Heart left ventricle (tissue), 16 donors: ENCODE measurements at regions not wholly inside any gene's neighbourhood (a gene's known extent, or its start where the extent isn't known, plus 50 kb on each side); places are given as distances from the start of the nearest gene placed in this dataset.
"Not testable (repeated sequence)": the region's sequence is repeated elsewhere in the genome, so short reads cannot be mapped to it uniquely, and the experiment has no call there.

Source experiments
- ATAC-seq, 4 donors: fragments of 200-7000 bp; cut with Tn5 transposase; one replicate each; pipeline ENCODE4 v1.9.1; 2020 to 2022; ENCODE audit warnings: moderate library complexity in 4 of 4, mild to moderate bottlenecking in 3 of 4, moderate number of reproducible peaks in 1 of 4
- DNase-seq, 5 donors: peaks; one replicate each; pipeline ENCODE4 v3.0.0-alpha.2; 2020
- H3K27ac ChIP-seq, 12 donors: fragments of 200-600 bp; sonication (generic) in 4 of 12; one replicate each; pipeline versions ENCODE4 v1.5.0 to v1.8.0; 2016 to 2022; ENCODE audit warnings: mild to moderate bottlenecking in 2 of 12
- H3K27me3 ChIP-seq, 9 donors: fragments of 200-600 bp; sonication (generic) in 2 of 9; one replicate each; pipeline versions ENCODE4 v1.5.1 to v1.8.0; 2016 to 2022; ENCODE audit warnings: mild to moderate bottlenecking in 3 of 9
- H3K36me3 ChIP-seq, 9 donors: fragments of 200-600 bp; sonication (generic) in 2 of 9; one replicate each; pipeline versions ENCODE4 v1.5.0 to v1.8.0; 2018 to 2022; ENCODE audit warnings: mild to moderate bottlenecking in 2 of 9
- H3K4me1 ChIP-seq, 12 donors: fragments of 200-600 bp; sonication (generic) in 4 of 12; one replicate each; pipeline versions ENCODE4 v1.5.0 to v1.8.0; 2016 to 2022; ENCODE audit warnings: mild to moderate bottlenecking in 3 of 12
- H3K4me3 ChIP-seq, 12 donors: fragments of 200-600 bp; sonication (generic) in 4 of 12; one replicate each; pipeline versions ENCODE4 v1.5.0 to v1.8.0; 2017 to 2022; ENCODE audit warnings: mild to moderate bottlenecking in 9 of 12, moderate library complexity in 4 of 12
- H3K9me3 ChIP-seq, 12 donors: fragments of 200-600 bp; sonication (generic) in 4 of 12; one replicate each; pipeline versions ENCODE4 v1.5.0 to v1.8.0; 2016 to 2022; ENCODE audit warnings: mild to moderate bottlenecking in 1 of 12
- CTCF ChIP-seq, 12 donors: fragments of 200-600 bp; sonication (generic) in 4 of 12; IDR thresholded peaks; one replicate each; pipeline versions ENCODE4 v1.5.0 to v1.8.0; 2018 to 2022; ENCODE audit warnings: antibody characterized with exemption in 12 of 12, mild to moderate bottlenecking in 5 of 12
- POLR2A ChIP-seq, 2 donors: fragments of 450-650 bp; IDR thresholded peaks; one replicate each; pipeline ENCODE4 v1.6.1; 2017; ENCODE audit warnings: antibody characterized with exemption in 2 of 2, mild to moderate bottlenecking in 2 of 2, moderate library complexity in 2 of 2
- WGBS, 4 donors: extraction: QIAGEN DNeasy Blood & Tissue Kit in 2 of 4; methylation state at CpG; one replicate each; pipeline versions ENCODE4 v1.1.5 to v1.1.7; 2013 to 2018; 5-methylcytosine and 5-hydroxymethylcytosine counted together
- intact Hi-C, 10 donors: fragments of 100-400 bp; cut with DNase I; formaldehyde crosslinking; loops; one replicate each; pipeline versions ENCODE4 v1.11.1 to v1.14.2; 2022
- donor health status: ischemic (EF 13 %, LVEDD 7.1; RV severe dilation, severe dysfunction).
- donor health status: healthy with polysubstance abuse.
- donor health status: DM: no; HTN: yes; CAD: no.
- donor health status: DM: no; HTN: no; CAD: no.
- donor health status: ischemic (EF 25% LVEDD 6.9; RV normal size, moderate dysfunction).
- donor health status: ischemic (EF 25% LVEDD 5.7; RV mildly dilated, moderate dysfunction).
- donor health status: healthy.
- donor health status: DM: yes; HTN: yes; CAD: no.
- donor health status: ischemic (EF 35%, LVEDD 5.7; RV mildly dilated, moderate dysfunction).
- donor health status: nonischemic (EF 11% LVEDD 7.7; RV severe dilation, severe dysfunction).
- donor health status: DM: yes; HTN: yes; CAD: no.
- donor health status: PGD.
- donor health status: ischemic (EF 29% LVEDD 5.4; RV normal size, mild dysfunction).
- donor health status: nonischemic (EF 23%, LVEDD 6.1; RV moderate dilation, normal function).

GRCh38 chr6:160818934-160819333, 116.9 kb downstream of the PLG start:
- WGBS, 4 donors = 50 to 69% (median 52%) methylated on average over 1 of the region's 1 CpG
- Histone ChIP-seq H3K36me3 (no peaks in the 10 kb centered on the region), H3K27me3 (no peaks in the 10 kb centered on the region), H3K4me3 (no peak overlapping the region), H3K9me3 (peaks cover 0 to 19% (median 6%) of the 10 kb centered on the region in 12 donors), H3K27ac (no peak overlapping the region), H3K4me1 (no peaks in the 10 kb centered on the region)
- intact Hi-C loops = no loop called here
- no peak for DNase-seq
- TF ChIP-seq POLR2A (IDR thresholded peaks at IDR 0.05) = no peak
- no peak for TF ChIP-seq CTCF (IDR thresholded peaks at IDR 0.05)
- ATAC-seq = no peak

GRCh38 chr6:160820661-160821060, 118.6 kb downstream of the PLG start:
- H3K27me3 ChIP-seq, intact Hi-C loops, H3K27ac ChIP-seq, H3K36me3 ChIP-seq, ATAC-seq, H3K4me3 ChIP-seq, H3K4me1 ChIP-seq, DNase-seq: not testable (repeated sequence)
- H3K9me3 ChIP-seq = peaks cover 0 to 19% (median 6%) of the 10 kb centered on the region in 12 donors
- WGBS, 4 donors = 85 to 92% (median 90%) methylated on average over 8 of the region's 8 CpGs

- H3K4me1 ChIP-seq = no peaks in the 10 kb centered on the region
- H3K27ac ChIP-seq = no peak overlapping the region
- ATAC-seq (no peak), DNase-seq (no peak)
- intact Hi-C loops = no loop called here
- no peak overlapping the region for H3K4me3 ChIP-seq
- WGBS, 4 donors = 56 to 67% (median 65%) methylated on average over 1 of the region's 1 CpG
- no peaks in the 10 kb centered on the region for H3K9me3 ChIP-seq
- H3K36me3 ChIP-seq = no peaks in the 10 kb centered on the region
- H3K27me3 ChIP-seq = no peaks in the 10 kb centered on the region
- TF ChIP-seq CTCF (IDR thresholded peaks at IDR 0.05) (no peak), POLR2A (IDR thresholded peaks at IDR 0.05) (no peak)
These were observed 129.7 kb downstream of the PLG start for GRCh38 chr6:160831739-160832138.

- no peak for DNase-seq
- Histone ChIP-seq H3K27me3 (no peaks in the 10 kb centered on the region), H3K9me3 (no peaks in the 10 kb centered on the region), H3K36me3 (no peaks in the 10 kb centered on the region), H3K27ac (no peak overlapping the region), H3K4me3 (no peak overlapping the region), H3K4me1 (no peaks in the 10 kb centered on the region)
- ATAC-seq = no peak
- intact Hi-C loops = no loop called here
- TF ChIP-seq CTCF (IDR thresholded peaks at IDR 0.05) (no peak), POLR2A (IDR thresholded peaks at IDR 0.05) (no peak)
- WGBS, 4 donors = 78 to 84% (median 78%) methylated on average over 2 of the region's 2 CpGs
These were observed 130.4 kb downstream of the PLG start for GRCh38 chr6:160832422-160832821.

- H3K4me3 ChIP-seq = no peak overlapping the region
- H3K36me3 ChIP-seq = no peaks in the 10 kb centered on the region
- ATAC-seq (no peak), DNase-seq (no peak)
- no peaks in the 10 kb centered on the region for H3K4me1 ChIP-seq
- intact Hi-C loops = no loop called here
- TF ChIP-seq POLR2A (IDR thresholded peaks at IDR 0.05) = no peak
- no peak for TF ChIP-seq CTCF (IDR thresholded peaks at IDR 0.05)
- no peak overlapping the region for H3K27ac ChIP-seq
- no peaks in the 10 kb centered on the region for H3K9me3 ChIP-seq
- 81 to 87% (median 83%) methylated on average over 13 of the region's 13 CpGs for WGBS, 4 donors
- H3K27me3 ChIP-seq = no peaks in the 10 kb centered on the region
These were observed 135.1 kb downstream of the PLG start for GRCh38 chr6:160837146-160837545.
